Left ventricle myocardium inferior (tissue), 1 donor: ENCODE measurements at regions not wholly inside any gene's neighbourhood (a gene's known extent, or its start where the extent isn't known, plus 50 kb on each side); places are given as distances from the start of the nearest gene placed in this dataset.

Experiments used
- DNase-seq: peaks from one replicate; pipeline ENCODE4 v3.0.0-alpha.2; 2020
- H3K27ac ChIP-seq: fragments of 200-600 bp; replicated peaks from 2 replicates; pipeline ENCODE4 v1.8.0; 2021
- H3K27me3 ChIP-seq: fragments of 200-600 bp; 2 replicates; pipeline ENCODE4 v1.8.0; 2021; ENCODE audit warnings: low read depth
- H3K36me3 ChIP-seq: fragments of 200-600 bp; 2 replicates; pipeline ENCODE4 v1.8.0; 2021
- H3K4me1 ChIP-seq: fragments of 200-600 bp; 2 replicates; pipeline ENCODE4 v1.8.0; 2021
- H3K4me3 ChIP-seq: fragments of 200-600 bp; 2 replicates; pipeline ENCODE4 v1.8.0; 2021; ENCODE audit warnings: mild to moderate bottlenecking, moderate library complexity
- H3K9me3 ChIP-seq: fragments of 200-600 bp; replicated peaks from 2 replicates; pipeline ENCODE4 v1.8.0; 2021
- intact Hi-C: fragments of 100-400 bp; cut with micrococcal nuclease; formaldehyde crosslinking; loops from one replicate; pipeline ENCODE4 v1.11.0; 2022
- TF ChIP-seq, protein P1 (sequence below): fragments of 200-600 bp; IDR thresholded peaks from 2 replicates; pipeline ENCODE4 v1.8.0; 2021; ENCODE audit warnings: antibody characterized with exemption, mild to moderate bottlenecking, borderline replicate concordance
- donor health status: DM: no; HTN: yes; CAD: no; lungs with severe emphysema.

GRCh38 chr1:55505326-55505725 lies 290.2 kb upstream of the USP24 start:
- Histone ChIP-seq H3K4me1 (no peaks in the 10 kb centered on the region), H3K27ac (no peak overlapping the region), H3K27me3 (peaks cover 27% of the 10 kb centered on the region), H3K9me3 (no peaks in the 10 kb centered on the region), H3K4me3 (no peak overlapping the region), H3K36me3 (no peaks in the 10 kb centered on the region)
- intact Hi-C loops: no loop called here
- DNase-seq: no peak
- TF ChIP-seq, protein P1, sequence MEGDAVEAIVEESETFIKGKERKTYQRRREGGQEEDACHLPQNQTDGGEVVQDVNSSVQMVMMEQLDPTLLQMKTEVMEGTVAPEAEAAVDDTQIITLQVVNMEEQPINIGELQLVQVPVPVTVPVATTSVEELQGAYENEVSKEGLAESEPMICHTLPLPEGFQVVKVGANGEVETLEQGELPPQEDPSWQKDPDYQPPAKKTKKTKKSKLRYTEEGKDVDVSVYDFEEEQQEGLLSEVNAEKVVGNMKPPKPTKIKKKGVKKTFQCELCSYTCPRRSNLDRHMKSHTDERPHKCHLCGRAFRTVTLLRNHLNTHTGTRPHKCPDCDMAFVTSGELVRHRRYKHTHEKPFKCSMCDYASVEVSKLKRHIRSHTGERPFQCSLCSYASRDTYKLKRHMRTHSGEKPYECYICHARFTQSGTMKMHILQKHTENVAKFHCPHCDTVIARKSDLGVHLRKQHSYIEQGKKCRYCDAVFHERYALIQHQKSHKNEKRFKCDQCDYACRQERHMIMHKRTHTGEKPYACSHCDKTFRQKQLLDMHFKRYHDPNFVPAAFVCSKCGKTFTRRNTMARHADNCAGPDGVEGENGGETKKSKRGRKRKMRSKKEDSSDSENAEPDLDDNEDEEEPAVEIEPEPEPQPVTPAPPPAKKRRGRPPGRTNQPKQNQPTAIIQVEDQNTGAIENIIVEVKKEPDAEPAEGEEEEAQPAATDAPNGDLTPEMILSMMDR: no peak

- Histone ChIP-seq H3K4me3 (no peak overlapping the region), H3K27ac (no peak overlapping the region), H3K9me3 (no peaks in the 10 kb centered on the region), H3K4me1 (no peaks in the 10 kb centered on the region), H3K36me3 (no peaks in the 10 kb centered on the region), H3K27me3 (peaks cover 27% of the 10 kb centered on the region)
- intact Hi-C loops: no loop called here
- DNase-seq: no peak
- TF ChIP-seq, protein P1: no peak
These were observed 289.2 kb upstream of the USP24 start for GRCh38 chr1:55504306-55504731.

DNA sequence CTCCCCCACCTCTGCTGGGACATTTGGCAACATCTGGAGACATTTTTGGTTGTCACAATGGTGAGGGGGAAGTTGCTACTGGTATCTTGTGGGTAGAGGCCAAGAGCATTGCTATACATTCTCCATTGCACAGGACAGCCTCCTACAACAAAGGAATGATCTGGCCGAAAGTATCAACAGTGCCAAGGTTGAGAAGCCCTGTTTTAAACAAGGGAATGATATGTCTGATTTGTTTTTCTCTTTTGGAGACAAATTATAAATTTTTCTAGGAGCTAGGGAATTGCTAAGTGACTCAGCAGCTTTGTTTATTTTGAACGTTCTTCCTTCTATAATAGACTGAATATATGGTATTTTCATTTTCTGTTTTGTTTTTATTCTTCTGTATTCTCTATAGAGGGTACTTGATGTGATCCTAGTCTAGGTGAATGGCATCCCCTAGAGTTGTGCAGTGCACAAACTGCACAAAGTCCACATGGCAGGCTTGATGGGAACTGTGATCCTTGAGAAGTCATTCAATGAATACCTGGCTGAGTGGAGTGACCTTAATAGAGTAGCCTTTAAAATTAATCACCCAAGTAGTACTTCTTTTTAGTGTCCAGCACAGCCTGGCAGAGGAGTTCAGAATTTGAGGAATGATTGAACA lies 288.6 kb upstream of the USP24 start:
- Histone ChIP-seq H3K36me3 (no peaks in the 10 kb centered on the region), H3K4me3 (no peak overlapping the region), H3K4me1 (no peaks in the 10 kb centered on the region), H3K27me3 (peaks cover 26% of the 10 kb centered on the region), H3K9me3 (no peaks in the 10 kb centered on the region), H3K27ac (no peak overlapping the region)
- intact Hi-C loops: no loop called here
- no peak for DNase-seq
- TF ChIP-seq, protein P1: no peak

GRCh38 chr1:55500601-55501000 lies 285.4 kb upstream of the USP24 start:
- no peaks in the 10 kb centered on the region for H3K9me3 ChIP-seq
- no peaks in the 10 kb centered on the region for H3K27me3 ChIP-seq
- DNase-seq: no peak
- intact Hi-C loops: no loop called here
- no peak overlapping the region for H3K27ac ChIP-seq
- no peak overlapping the region for H3K4me3 ChIP-seq
- H3K36me3 ChIP-seq: no peaks in the 10 kb centered on the region
- no peaks in the 10 kb centered on the region for H3K4me1 ChIP-seq
- TF ChIP-seq, protein P1: no peak

DNA sequence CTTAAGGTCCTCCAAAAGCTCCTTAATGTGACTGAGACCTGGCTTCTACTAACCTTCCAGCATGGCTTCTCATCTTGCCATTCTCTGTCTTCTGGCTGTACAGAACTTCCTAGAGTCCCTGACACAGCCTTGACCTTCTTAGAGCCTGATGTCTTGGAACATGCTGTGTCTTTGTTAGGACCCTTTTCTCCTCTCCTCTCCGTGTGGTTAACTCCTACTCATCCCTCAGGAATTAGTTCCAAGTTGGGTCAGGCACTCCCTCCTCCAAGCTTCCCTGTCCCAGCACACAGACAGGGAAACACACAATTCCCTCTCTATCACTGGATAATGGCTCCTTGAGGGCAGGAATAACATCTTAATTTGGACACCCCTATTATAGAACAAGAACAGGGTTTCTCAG lies 275.4 kb upstream of the USP24 start:
- H3K4me1 ChIP-seq: no peaks in the 10 kb centered on the region
- DNase-seq: no peak
- no peak overlapping the region for H3K4me3 ChIP-seq
- H3K27me3 ChIP-seq: no peaks in the 10 kb centered on the region
- TF ChIP-seq, protein P1: no peak
- no peak overlapping the region for H3K27ac ChIP-seq
- intact Hi-C loops: no loop called here
- no peaks in the 10 kb centered on the region for H3K36me3 ChIP-seq
- H3K9me3 ChIP-seq: peaks cover 5% of the 10 kb centered on the region
